NB4 (cell line): ENCODE measurements at regions not wholly inside any gene's neighbourhood (a gene's known extent, or its start where the extent isn't known, plus 50 kb on each side); places are given as distances from the start of the nearest gene placed in this dataset.
"Not testable (repeated sequence)": the region's sequence is repeated elsewhere in the genome, so short reads cannot be mapped to it uniquely, and the experiment has no call there.

Experiments
- CTCF ChIP-seq: IDR thresholded peaks from one replicate; pipeline ENCODE4 v1.5.1; 2012; ENCODE audit warnings: low read depth, low read length
- POLR2A ChIP-seq: IDR thresholded peaks from 2 replicates; pipeline ENCODE4 v1.6.1; 2011; ENCODE audit warnings: mild to moderate bottlenecking; ENCODE audit not compliant: insufficient read length; ENCODE audit errors: extremely low read depth

GRCh38 chr4:189602827-189603226, 337.8 kb upstream of the FRG1 start:
- not testable (repeated sequence) for TF ChIP-seq CTCF, POLR2A
